Mesothelial cell of epicardium (in vitro differentiated cells): ENCODE measurements at regions not wholly inside any gene's neighbourhood (a gene's known extent, or its start where the extent isn't known, plus 50 kb on each side); places are given as distances from the start of the nearest gene placed in this dataset.

Experiments
- DNase-seq, 2 experiments: peaks; one replicate each; pipeline ENCODE4 v3.0.0; 2021; ENCODE audit warnings: low spot score in 2 of 2; ENCODE audit not compliant: unreplicated experiment in 2 of 2
- H3K27ac Mint-ChIP-seq: 2 replicates; pipeline ENCODE4 v1.8.0; 2021; ENCODE audit warnings: mixed read lengths
- H3K27me3 Mint-ChIP-seq: 2 replicates; pipeline ENCODE4 v1.8.0; 2021; ENCODE audit warnings: low read depth, mixed read lengths
- H3K36me3 Mint-ChIP-seq: 2 replicates; pipeline ENCODE4 v1.8.0; 2021; ENCODE audit warnings: mixed read lengths
- H3K4me1 Mint-ChIP-seq: 2 replicates; pipeline ENCODE4 v1.8.0; 2021; ENCODE audit warnings: mixed read lengths
- H3K4me3 Mint-ChIP-seq: 2 replicates; pipeline ENCODE4 v1.8.0; 2021; ENCODE audit warnings: mild to moderate bottlenecking, moderate library complexity, mixed read lengths
- H3K9me3 Mint-ChIP-seq: 2 replicates; pipeline ENCODE4 v1.8.0; 2021; ENCODE audit warnings: mixed read lengths
- TF ChIP-seq, protein P1 (sequence below): fragments of 200-600 bp; sonication (generic); IDR thresholded peaks from one replicate; pipeline ENCODE4 v1.5.0; 2021; ENCODE audit warnings: antibody characterized with exemption; ENCODE audit not compliant: unreplicated experiment

DNA sequence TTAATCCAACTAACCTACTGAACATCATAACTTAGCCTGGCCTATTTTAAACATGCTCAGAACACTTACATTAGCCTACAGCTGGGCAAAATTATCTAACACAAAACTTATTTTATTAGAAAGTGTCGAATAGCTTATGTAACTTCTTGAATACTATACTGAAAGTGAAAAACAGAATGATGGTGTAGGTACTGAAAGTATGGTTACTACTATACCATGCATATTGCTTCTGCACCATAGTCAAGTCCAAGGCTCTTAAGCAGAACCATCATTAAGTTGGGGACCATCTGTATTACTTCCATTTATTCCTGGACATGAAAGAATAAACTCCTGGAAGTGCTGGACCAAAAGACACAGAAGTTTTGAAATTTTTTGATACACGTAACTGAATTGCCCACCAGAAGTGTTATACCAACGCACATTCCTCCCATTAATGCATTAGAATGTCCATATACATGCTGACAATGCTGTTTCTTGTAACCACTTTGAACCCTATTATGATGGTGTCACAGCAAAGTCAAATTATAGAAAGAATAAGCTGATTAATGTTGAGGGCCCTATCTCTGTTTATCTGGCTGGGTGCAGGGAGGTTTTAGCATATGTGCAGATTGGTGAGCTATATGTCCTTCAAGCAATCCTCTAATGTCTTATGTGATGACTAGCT is 375.7 kb downstream of the ACTL7B start:
- H3K27ac Mint-ChIP-seq: no peak overlapping the region
- H3K4me3 Mint-ChIP-seq: no peak overlapping the region
- TF ChIP-seq, protein P1, sequence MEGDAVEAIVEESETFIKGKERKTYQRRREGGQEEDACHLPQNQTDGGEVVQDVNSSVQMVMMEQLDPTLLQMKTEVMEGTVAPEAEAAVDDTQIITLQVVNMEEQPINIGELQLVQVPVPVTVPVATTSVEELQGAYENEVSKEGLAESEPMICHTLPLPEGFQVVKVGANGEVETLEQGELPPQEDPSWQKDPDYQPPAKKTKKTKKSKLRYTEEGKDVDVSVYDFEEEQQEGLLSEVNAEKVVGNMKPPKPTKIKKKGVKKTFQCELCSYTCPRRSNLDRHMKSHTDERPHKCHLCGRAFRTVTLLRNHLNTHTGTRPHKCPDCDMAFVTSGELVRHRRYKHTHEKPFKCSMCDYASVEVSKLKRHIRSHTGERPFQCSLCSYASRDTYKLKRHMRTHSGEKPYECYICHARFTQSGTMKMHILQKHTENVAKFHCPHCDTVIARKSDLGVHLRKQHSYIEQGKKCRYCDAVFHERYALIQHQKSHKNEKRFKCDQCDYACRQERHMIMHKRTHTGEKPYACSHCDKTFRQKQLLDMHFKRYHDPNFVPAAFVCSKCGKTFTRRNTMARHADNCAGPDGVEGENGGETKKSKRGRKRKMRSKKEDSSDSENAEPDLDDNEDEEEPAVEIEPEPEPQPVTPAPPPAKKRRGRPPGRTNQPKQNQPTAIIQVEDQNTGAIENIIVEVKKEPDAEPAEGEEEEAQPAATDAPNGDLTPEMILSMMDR: no peak
- no peaks in the 10 kb centered on the region for H3K36me3 Mint-ChIP-seq
- H3K9me3 Mint-ChIP-seq: no peaks in the 10 kb centered on the region
- H3K4me1 Mint-ChIP-seq: peaks cover 15% of the 10 kb centered on the region
- DNase-seq: no peak
- peaks cover 15% of the 10 kb centered on the region for H3K27me3 Mint-ChIP-seq

DNA sequence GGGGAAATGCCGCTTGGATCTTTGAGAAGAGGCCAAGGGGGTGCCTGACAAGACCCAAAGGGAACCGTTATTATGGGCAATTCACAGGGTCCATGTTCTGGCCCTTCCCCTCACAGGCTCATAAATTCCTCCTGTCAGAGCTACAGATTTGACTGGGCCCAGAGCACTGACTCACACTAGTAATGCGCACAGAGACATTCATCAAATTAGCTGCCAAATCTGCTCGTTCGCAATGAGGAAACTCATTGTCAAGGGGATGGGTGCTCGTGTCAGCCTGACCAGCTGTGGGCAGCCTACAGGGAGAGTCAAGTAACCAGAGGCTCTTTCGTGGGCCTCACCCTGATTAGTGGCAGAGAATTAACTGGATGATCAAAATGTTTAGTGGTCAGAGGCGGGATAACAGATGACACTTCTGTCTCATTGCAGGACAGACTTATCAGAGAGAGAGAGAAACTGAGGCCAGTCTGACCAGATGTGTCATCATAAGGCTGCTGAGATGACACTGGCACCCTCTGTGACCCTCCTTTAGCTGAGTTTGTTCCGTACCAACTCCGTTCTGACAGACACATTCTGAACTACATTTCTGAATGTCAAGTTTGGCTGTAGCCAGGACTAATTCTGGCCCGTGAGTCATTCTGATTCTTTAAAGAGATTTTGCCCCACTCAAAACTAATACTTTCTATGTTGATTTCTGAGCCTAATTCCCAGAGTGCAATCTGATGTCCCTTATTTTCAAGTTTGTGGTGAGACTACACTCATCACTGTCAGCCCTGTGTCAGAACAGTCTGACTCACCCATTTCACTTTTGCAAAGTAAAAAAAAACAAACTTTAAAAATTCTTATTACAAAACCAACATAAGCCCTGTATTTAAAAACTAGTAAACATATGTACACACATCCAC is 377.1 kb downstream of the ACTL7B start:
- no peak overlapping the region for H3K4me3 Mint-ChIP-seq
- TF ChIP-seq, protein P1: no peak
- peaks cover 25% of the 10 kb centered on the region for H3K27me3 Mint-ChIP-seq
- H3K36me3 Mint-ChIP-seq: no peaks in the 10 kb centered on the region
- H3K4me1 Mint-ChIP-seq: peaks cover 28% of the 10 kb centered on the region
- H3K27ac Mint-ChIP-seq: no peak overlapping the region
- no peaks in the 10 kb centered on the region for H3K9me3 Mint-ChIP-seq
- no peak for DNase-seq

GRCh38 chr9:108477529-108478006 is 378.2 kb downstream of the ACTL7B start:
- Mint-ChIP-seq H3K4me1 (peaks cover 36% of the 10 kb centered on the region), H3K36me3 (no peaks in the 10 kb centered on the region), H3K4me3 (no peak overlapping the region), H3K27ac (no peak overlapping the region), H3K27me3 (peaks cover 30% of the 10 kb centered on the region), H3K9me3 (no peaks in the 10 kb centered on the region)
- TF ChIP-seq, protein P1: no peak
- no peak for DNase-seq

- no peak overlapping the region for H3K4me3 Mint-ChIP-seq
- H3K9me3 Mint-ChIP-seq: no peaks in the 10 kb centered on the region
- TF ChIP-seq, protein P1: no peak
- peaks cover 33% of the 10 kb centered on the region for H3K27me3 Mint-ChIP-seq
- peaks cover 36% of the 10 kb centered on the region for H3K4me1 Mint-ChIP-seq
- no peaks in the 10 kb centered on the region for H3K36me3 Mint-ChIP-seq
- H3K27ac Mint-ChIP-seq: no peak overlapping the region
- no peak for DNase-seq
Measured at GRCh38 chr9:108476574-108476973, 379.2 kb downstream of the ACTL7B start.

- H3K4me1 Mint-ChIP-seq: peaks cover 36% of the 10 kb centered on the region
- TF ChIP-seq, protein P1: no peak
Measured at GRCh38 chr9:108475813-108476212, 380.0 kb downstream of the ACTL7B start.

More at GRCh38 chr9:108475813-108476212, 380.0 kb downstream of the ACTL7B start:
- H3K36me3 Mint-ChIP-seq: no peaks in the 10 kb centered on the region
- H3K4me3 Mint-ChIP-seq: no peak overlapping the region
- DNase-seq: no peak
- H3K9me3 Mint-ChIP-seq: no peaks in the 10 kb centered on the region
- H3K27ac Mint-ChIP-seq: no peak overlapping the region
- peaks cover 33% of the 10 kb centered on the region for H3K27me3 Mint-ChIP-seq
